GM18858 (cell line): ENCODE measurements at regions not wholly inside any gene's neighbourhood (a gene's known extent, or its start where the extent isn't known, plus 50 kb on each side); places are given as distances from the start of the nearest gene placed in this dataset.

Experiments
- ATAC-seq: cut with Tn5 transposase; IDR thresholded peaks from one replicate; pipeline ENCODE4 v1.9.1; 2021; ENCODE audit not compliant: unreplicated experiment

- ATAC-seq: no peak
Observed at GRCh38 chr10:8527773-8528172, 473.3 kb downstream of the GATA3 start.

- no peak for ATAC-seq
Observed at GRCh38 chr10:8531116-8531515, 476.6 kb downstream of the GATA3 start.

DNA sequence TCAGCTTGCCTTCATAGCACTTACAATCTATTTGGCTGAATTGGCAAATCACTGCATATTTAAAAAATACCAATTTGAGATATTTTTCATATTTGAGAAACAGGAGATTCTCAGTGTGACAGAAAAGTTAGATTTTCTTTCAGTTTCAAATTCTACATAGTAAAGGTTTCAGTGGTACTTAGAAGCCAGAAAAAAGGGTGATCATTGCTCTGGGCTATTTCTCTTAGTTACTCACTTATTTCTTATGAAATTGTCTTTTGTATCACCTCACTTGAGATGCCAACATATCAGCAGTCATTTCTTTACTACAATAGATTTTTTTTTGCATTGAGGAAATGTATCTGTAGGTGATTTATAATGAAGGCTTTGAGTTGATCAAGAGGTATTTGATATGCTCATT is 478.2 kb downstream of the GATA3 start:
- no peak for ATAC-seq

GRCh38 chr10:8533462-8533861 is 479.0 kb downstream of the GATA3 start:
- no peak for ATAC-seq

DNA sequence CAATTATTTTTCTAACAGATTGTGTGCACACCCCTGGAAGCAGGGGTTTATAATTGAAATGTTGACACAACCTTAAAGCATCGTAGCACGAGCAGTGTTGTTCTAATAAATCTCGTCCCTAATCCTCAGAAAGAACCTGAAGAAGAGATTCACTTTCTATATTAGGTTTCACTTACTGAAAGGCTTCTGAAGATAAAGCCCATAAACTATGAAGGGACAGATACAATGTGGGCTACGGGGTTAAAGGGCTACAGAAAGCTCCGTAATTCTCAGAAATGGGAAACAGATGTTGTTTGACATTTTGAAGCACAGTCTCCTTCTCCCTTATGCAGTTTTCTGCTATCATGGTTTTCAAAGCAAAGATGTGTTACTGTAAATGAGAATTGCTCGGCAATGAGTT is 479.6 kb downstream of the GATA3 start:
- no peak for ATAC-seq

DNA sequence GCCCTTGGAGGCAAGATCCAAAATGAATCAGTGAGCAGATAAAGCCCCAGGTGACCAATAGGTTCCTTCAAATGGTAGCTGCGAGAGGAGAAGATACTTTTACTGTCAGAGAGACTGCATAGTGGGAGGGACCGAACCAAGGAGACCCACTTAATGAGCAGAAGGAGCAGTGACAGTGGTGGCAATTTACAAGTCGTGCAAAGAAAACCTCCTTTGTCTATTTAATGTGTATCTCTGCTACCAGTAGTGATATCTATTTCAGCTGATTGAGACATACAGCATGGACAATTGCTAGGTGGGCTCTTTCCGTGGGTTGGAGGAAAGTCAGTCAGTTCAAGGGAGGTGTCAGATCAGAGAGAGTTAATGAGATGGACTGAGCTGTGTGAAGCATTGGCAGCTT is 480.4 kb downstream of the GATA3 start:
- ATAC-seq: no peak

GRCh38 chr10:8539056-8539455 is 484.6 kb downstream of the GATA3 start:
- ATAC-seq: no peak

DNA sequence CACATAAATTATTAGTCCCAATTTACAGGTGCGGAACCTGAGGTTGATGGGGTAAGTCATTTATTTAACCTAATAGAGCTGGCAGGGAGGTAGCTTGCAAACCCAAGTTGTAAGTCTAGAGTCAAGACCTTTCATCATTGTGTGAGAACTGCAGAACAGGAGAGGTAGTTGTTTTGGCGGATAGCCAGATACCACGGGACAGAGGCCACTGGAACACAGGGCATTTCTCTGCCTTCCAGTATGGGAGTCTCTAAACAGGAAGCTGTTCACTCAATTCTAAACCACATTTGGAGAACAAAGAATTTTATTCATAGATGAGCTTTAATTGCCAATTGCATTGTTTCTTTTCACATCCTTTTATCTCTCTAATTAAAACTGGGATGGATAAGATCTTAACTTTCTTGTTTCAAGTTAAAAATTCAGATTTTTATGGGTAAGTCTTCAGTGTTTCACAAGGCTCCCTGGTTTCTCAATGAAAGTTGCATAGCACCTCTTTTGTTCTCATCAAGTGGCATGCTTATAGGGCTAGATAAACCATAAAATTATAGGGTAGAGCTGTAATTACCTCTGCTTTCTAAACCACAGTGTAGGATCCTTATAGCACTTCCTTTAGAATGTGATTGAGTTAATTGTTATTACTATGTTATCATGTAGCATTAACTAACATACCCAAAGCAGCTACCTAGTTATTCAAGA is 489.0 kb downstream of the GATA3 start:
- no peak for ATAC-seq

GRCh38 chr10:8544057-8544380 is 489.5 kb downstream of the GATA3 start:
- no peak for ATAC-seq

GRCh38 chr10:8544500-8544899 is 490.0 kb downstream of the GATA3 start:
- ATAC-seq: no peak

DNA sequence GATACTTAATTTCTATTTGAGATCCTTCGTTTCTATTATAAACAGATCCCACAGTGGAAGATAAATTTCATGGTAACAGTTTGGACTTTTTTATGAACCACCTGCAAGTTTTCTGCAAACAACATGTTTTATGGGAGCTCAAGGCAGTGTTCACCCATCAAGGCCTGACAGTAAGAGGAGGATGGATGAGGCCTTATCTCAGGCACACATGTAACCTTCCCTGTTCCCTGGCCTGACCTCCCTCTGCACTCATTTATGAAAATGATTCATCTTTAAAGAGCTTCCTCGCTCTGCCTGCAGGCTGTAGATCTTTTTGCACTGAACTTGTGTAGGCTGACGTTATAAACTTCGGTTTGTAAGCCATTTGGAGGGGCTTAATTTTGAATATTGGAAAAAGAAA is 500.1 kb downstream of the GATA3 start:
- ATAC-seq: no peak

DNA sequence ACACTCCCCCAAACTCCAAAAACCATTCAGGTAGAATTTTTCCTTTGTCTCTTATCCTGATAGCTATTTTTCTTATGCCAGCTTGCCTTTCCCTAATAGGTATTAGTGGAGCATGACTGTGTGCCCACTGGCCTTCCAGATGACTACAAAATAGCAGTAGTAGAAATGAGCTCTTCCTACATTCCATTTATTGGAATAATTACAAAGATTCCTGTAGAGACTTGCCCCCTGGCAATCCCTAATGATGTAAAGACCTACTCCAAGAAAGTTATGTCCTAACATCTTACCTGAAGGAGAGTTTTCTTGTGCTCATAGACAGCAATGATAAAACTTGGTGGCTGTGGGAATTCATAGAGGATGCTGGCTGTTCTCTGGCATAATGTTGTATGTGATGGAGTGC is 501.8 kb downstream of the GATA3 start:
- no peak for ATAC-seq

DNA sequence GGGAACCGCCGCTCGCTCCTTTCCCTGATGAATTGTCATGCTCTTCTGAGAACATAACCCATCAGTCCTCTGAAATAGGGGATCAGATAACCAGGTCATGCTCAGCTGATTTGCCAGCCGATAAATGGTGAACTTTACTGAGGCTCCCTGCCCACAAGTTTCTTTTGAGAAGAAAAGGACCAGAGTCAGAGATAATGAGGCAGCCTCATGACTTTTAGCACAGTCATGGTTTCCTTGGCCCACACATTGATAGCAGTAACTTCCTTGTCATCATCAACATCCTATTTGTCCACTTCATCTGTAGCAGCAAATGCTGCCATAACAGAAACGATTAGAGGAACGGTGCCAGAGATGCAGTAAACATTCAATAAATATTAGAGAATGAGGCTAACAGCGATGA is 509.0 kb downstream of the GATA3 start:
- ATAC-seq: no peak

DNA sequence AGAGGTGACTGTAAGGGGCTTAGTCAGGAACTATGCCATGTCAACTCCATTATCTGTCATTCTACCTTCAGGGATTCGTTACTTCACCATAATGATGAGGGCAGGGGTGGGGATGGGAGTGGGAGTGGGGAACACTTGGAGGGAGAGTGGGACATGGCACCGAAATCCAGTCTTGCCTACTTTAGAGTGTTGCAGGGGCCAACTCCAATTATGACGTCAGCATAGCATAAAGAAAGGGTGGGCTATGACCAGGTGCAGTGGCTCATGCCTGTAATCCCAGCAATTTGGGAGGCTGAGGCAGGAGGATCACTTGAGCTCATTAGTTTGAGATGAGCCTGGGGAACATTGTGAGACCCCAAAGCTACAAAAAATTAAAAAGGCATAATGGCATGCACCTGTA is 512.2 kb downstream of the GATA3 start:
- no peak for ATAC-seq

- no peak for ATAC-seq
Observed at GRCh38 chr10:8568401-8568800, 513.9 kb downstream of the GATA3 start.

GRCh38 chr10:8575620-8576019 is 521.1 kb downstream of the GATA3 start:
- no peak for ATAC-seq

DNA sequence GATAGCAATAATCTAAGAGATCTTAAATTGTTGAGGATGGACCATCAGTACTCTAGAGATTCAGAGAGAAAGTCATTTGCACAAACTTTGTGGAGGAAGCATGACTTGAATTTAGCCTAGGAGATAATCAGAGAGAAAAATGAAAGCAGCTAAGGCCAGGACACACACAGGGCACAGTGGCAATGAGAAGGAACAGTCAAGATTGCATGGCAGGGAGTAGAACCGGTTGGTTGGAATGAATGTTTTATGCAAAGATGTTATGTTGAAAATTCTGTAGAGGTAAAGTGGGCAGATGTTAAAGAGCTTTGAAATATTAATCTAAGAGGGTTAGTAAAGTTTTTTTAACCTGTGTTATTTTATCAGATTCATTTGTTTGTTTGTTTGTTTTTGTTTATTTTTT is 521.8 kb downstream of the GATA3 start:
- ATAC-seq: no peak

DNA sequence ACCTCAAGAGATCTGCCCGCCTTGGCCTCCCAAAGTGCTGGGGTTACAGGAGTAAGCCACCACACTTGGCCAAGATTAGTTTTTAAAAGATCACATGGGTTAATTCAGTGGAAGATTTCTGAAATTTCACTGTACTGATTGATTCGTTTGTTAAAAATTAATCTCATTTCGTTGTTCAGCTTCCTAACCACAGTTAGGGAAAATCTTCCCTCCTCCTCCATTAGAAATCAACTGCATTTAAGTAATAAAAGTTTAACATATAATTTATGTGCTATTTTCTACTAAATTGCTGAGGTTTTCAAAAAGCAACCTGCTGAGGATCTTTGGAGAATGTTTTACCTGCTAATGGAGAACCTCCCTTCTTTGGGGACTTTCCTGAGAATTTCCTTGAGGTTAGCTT is 522.4 kb downstream of the GATA3 start:
- ATAC-seq: no peak

GRCh38 chr10:8577686-8578085 is 523.2 kb downstream of the GATA3 start:
- ATAC-seq: no peak

DNA sequence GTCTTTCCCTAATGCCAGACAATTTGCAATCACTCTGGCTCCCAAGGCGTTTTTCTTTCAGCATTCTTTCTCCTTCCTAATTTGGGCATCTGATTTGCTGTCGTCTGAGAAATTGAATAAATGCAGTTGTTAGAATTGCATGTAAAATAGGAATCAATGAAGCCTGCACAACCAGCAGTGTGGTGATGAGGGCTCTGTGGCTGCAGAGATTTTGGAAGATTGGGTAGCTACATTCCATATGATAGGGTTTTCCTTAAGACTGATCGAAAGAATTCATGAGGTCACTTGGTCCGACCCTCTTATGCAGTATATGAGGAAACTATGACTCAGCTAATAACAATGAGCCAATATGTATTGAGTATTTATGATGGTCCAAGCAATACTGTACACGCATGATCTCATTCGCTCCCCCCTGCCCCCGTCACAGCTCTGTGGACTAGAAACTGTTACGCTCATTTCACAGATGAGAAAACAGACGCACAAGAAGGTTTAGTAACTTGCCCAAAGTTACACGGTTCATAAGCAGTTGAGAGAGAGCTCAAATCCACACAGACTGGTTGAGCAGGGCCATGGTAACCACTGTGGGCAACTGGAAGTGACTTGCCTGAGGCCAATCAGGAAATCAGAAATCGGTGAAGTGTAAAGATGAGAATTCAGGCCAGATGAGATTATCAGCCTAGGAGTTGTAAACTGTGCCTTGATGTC is 527.2 kb downstream of the GATA3 start:
- no peak for ATAC-seq

DNA sequence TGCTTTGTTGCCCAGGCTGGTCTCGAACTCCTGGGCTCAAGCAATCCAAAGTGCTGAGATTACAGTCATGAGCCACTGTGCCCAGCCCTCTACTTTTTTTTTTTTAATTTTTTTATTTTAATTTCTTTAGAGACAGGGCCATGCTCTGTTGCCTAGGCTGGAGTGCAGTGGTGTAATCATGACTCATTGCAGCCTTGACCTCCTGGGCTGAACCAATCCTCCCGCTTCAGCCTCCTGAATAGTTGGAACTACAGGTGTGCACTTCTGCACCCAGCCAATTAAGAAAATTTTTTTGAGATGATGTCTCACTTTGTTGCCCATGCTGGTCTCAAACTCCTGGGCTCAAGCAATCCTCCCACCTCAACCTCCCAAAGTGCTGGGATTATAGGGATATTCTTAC is 528.6 kb downstream of the GATA3 start:
- no peak for ATAC-seq

GRCh38 chr10:8584666-8585065 is 530.2 kb downstream of the GATA3 start:
- ATAC-seq: no peak

GRCh38 chr10:8586504-8586903 is 532.0 kb downstream of the GATA3 start:
- ATAC-seq: no peak
